Brain microvascular endothelial cell (primary cell): ENCODE measurements at regions not wholly inside any gene's neighbourhood (a gene's known extent, or its start where the extent isn't known, plus 50 kb on each side); places are given as distances from the start of the nearest gene placed in this dataset.

Experiments used
- DNase-seq: peaks from one replicate; pipeline ENCODE4 v3.0.0-alpha.2; 2020
- H3K27ac ChIP-seq: fragments of 250-450 bp; sonication (Bioruptor Pico); 2 replicates; pipeline ENCODE4 v1.5.1; 2020; ENCODE audit warnings: mild to moderate bottlenecking, moderate library complexity
- H3K27me3 ChIP-seq: fragments of 250-450 bp; sonication (Bioruptor Pico); replicated peaks from 2 replicates; pipeline ENCODE4 v1.5.1; 2020; ENCODE audit warnings: mild to moderate bottlenecking
- H3K36me3 ChIP-seq: fragments of 250-450 bp; sonication (Bioruptor Pico); replicated peaks from 2 replicates; pipeline ENCODE4 v1.5.1; 2020; ENCODE audit warnings: mild to moderate bottlenecking
- H3K4me3 ChIP-seq: 2 replicates; pipeline ENCODE4 v1.5.1; 2011; ENCODE audit warnings: low read depth, mild to moderate bottlenecking, control low read depth, low read length, moderate library complexity
- CTCF ChIP-seq: IDR thresholded peaks from 2 replicates; pipeline ENCODE4 v1.5.1; 2011; ENCODE audit warnings: low read depth, mild to moderate bottlenecking, moderate library complexity, low read length, control low read depth, inconsistent platforms; ENCODE audit errors: missing control alignments
- in situ Hi-C: cut with HindIII; loops from 2 replicates; pipeline ENCODE4 v1.10.0; 2017; ENCODE audit warnings: low sequenced_read_pairs, low pct_ligation_motif_present

- no peak for DNase-seq
- in situ Hi-C loops: no loop called here
- Histone ChIP-seq H3K27me3 (no peaks in the 10 kb centered on the region), H3K36me3 (no peaks in the 10 kb centered on the region), H3K27ac (no peak overlapping the region), H3K4me3 (no peak overlapping the region)
- no peak for TF ChIP-seq CTCF
These were observed 399.3 kb upstream of the PRKCQ start for GRCh38 chr10:6979371-6979770.

- H3K27me3 ChIP-seq: no peaks in the 10 kb centered on the region
- H3K36me3 ChIP-seq: no peaks in the 10 kb centered on the region
- no peak overlapping the region for H3K27ac ChIP-seq
- DNase-seq: no peak
- H3K4me3 ChIP-seq: no peak overlapping the region
- TF ChIP-seq CTCF: no peak
- in situ Hi-C loops: no loop called here
These were observed 398.1 kb upstream of the PRKCQ start for GRCh38 chr10:6978187-6978627.

GRCh38 chr10:6977398-6978186 lies 397.5 kb upstream of the PRKCQ start:
- no peaks in the 10 kb centered on the region for H3K27me3 ChIP-seq
- in situ Hi-C loops: no loop called here
- H3K36me3 ChIP-seq: no peaks in the 10 kb centered on the region
- no peak for TF ChIP-seq CTCF
- no peak overlapping the region for H3K27ac ChIP-seq
- no peak for DNase-seq
- H3K4me3 ChIP-seq: no peak overlapping the region

GRCh38 chr10:6973899-6974298 lies 393.8 kb upstream of the PRKCQ start:
- no peak overlapping the region for H3K4me3 ChIP-seq
- no peaks in the 10 kb centered on the region for H3K27me3 ChIP-seq
- no peak for DNase-seq
- in situ Hi-C loops: no loop called here
- no peaks in the 10 kb centered on the region for H3K36me3 ChIP-seq
- TF ChIP-seq CTCF: no peak
- no peak overlapping the region for H3K27ac ChIP-seq

- no peak for DNase-seq
- Histone ChIP-seq H3K27me3 (no peaks in the 10 kb centered on the region), H3K4me3 (no peak overlapping the region), H3K36me3 (no peaks in the 10 kb centered on the region), H3K27ac (no peak overlapping the region)
- TF ChIP-seq CTCF: no peak
- in situ Hi-C loops: no loop called here
These were observed 392.1 kb upstream of the PRKCQ start for GRCh38 chr10:6972226-6972625.

- in situ Hi-C loops: no loop called here
- Histone ChIP-seq H3K4me3 (no peak overlapping the region), H3K27me3 (no peaks in the 10 kb centered on the region), H3K27ac (no peak overlapping the region), H3K36me3 (no peaks in the 10 kb centered on the region)
- DNase-seq: no peak
- no peak for TF ChIP-seq CTCF
These were observed 389.6 kb upstream of the PRKCQ start for GRCh38 chr10:6969659-6970058.
